Prostate gland (tissue), 2 donors: ENCODE measurements at regions not wholly inside any gene's neighbourhood (a gene's known extent, or its start where the extent isn't known, plus 50 kb on each side); places are given as distances from the start of the nearest gene placed in this dataset.

ENCODE experiments used
- DNase-seq: peaks from one replicate; pipeline ENCODE4 v3.0.0-alpha.2; 2019; ENCODE audit warnings: low spot score
- H3K27ac ChIP-seq, 2 donors: fragments of 200-600 bp; sonication (generic); 2 replicates each; pipeline ENCODE4 v1.5.1; 2017 to 2019
- H3K27me3 ChIP-seq: fragments of 200-600 bp; sonication (generic); replicated peaks from 2 replicates; pipeline ENCODE4 v1.5.1; 2019; ENCODE audit not compliant: insufficient read depth
- H3K36me3 ChIP-seq, 2 donors: fragments of 200-600 bp; sonication (generic); 1 replicate in 1 of 2; 2 replicates in 1 of 2; pipeline versions ENCODE4 v1.5.1 to v1.8.1; 2017 to 2019
- H3K4me1 ChIP-seq: fragments of 200-600 bp; sonication (generic); replicated peaks from 2 replicates; pipeline ENCODE4 v1.5.1; 2019
- H3K4me3 ChIP-seq, 2 donors: fragments of 200-600 bp; sonication (generic); 2 replicates each; pipeline ENCODE4 v1.5.1; 2017 to 2019
- H3K9me3 ChIP-seq: fragments of 200-600 bp; sonication (generic); 2 replicates; pipeline ENCODE4 v1.5.1; 2017
- CTCF ChIP-seq, 4 experiments: fragments of 200-600 bp in 2 of 4; fragments of 450-650 bp in 2 of 4; sonication (generic) in 2 of 4; IDR thresholded peaks; 1 replicate in 3 of 4; 2 replicates in 1 of 4; pipeline ENCODE4 v1.5.1; 2016 to 2019; ENCODE audit warnings: antibody characterized with exemption in 4 of 4, mild to moderate bottlenecking in 2 of 4, moderate library complexity in 2 of 4
- POLR2A ChIP-seq: fragments of 450-650 bp; IDR thresholded peaks from one replicate; pipeline ENCODE4 v1.6.1; 2016; ENCODE audit warnings: antibody characterized with exemption, mild to moderate bottlenecking
- POLR2AphosphoS5 ChIP-seq: sonication (generic); formaldehyde crosslinking; IDR thresholded peaks from one replicate; pipeline ENCODE4 v1.6.1; 2017; ENCODE audit warnings: antibody characterized with exemption
- WGBS: methylation state at CpG from one replicate; pipeline ENCODE4 v1.1.5; 2018; 5-methylcytosine and 5-hydroxymethylcytosine counted together
- intact Hi-C: fragments of 100-400 bp; cut with DNase I; formaldehyde crosslinking; loops from one replicate; pipeline ENCODE4 v1.14.2; 2022

- Histone ChIP-seq H3K36me3 (no peaks in the 10 kb centered on the region), H3K4me3 (no peak overlapping the region), H3K4me1 (no peaks in the 10 kb centered on the region), H3K9me3 (no peaks in the 10 kb centered on the region), H3K27me3 (no peaks in the 10 kb centered on the region), H3K27ac (no peak overlapping the region)
- DNase-seq: no peak
- TF ChIP-seq CTCF (IDR thresholded peaks at IDR 0.05): no peak
- no peak for TF ChIP-seq POLR2AphosphoS5
- no peak for TF ChIP-seq POLR2A
- intact Hi-C loops: no loop called here
- 94% methylated on average over 3 of the region's 3 CpGs for WGBS
These were observed 399.9 kb upstream of the ADAMTS5 start for GRCh38 chr21:27366646-27367235.

GRCh38 chr21:27366036-27366435 lies 399.1 kb upstream of the ADAMTS5 start:
- no peaks in the 10 kb centered on the region for H3K27me3 ChIP-seq
- H3K4me1 ChIP-seq: no peaks in the 10 kb centered on the region
- no peak for TF ChIP-seq POLR2A
- TF ChIP-seq CTCF (IDR thresholded peaks at IDR 0.05): no peak
- no peak for TF ChIP-seq POLR2AphosphoS5
- no peak overlapping the region for H3K27ac ChIP-seq
- intact Hi-C loops: no loop called here
- no peaks in the 10 kb centered on the region for H3K36me3 ChIP-seq
- no peak overlapping the region for H3K4me3 ChIP-seq
- no peaks in the 10 kb centered on the region for H3K9me3 ChIP-seq
- 97% methylated on average over 4 of the region's 4 CpGs for WGBS
- no peak for DNase-seq

- no peak for DNase-seq
- Histone ChIP-seq H3K4me3 (no peak overlapping the region), H3K27me3 (no peaks in the 10 kb centered on the region), H3K4me1 (no peaks in the 10 kb centered on the region), H3K36me3 (no peaks in the 10 kb centered on the region), H3K9me3 (no peaks in the 10 kb centered on the region), H3K27ac (no peak overlapping the region)
- no peak for TF ChIP-seq POLR2AphosphoS5
- no peak for TF ChIP-seq POLR2A
- TF ChIP-seq CTCF (IDR thresholded peaks at IDR 0.05): no peak
- intact Hi-C loops: no loop called here
These were observed 398.5 kb upstream of the ADAMTS5 start for GRCh38 chr21:27365394-27365793.

GRCh38 chr21:27363719-27364477 lies 397.0 kb upstream of the ADAMTS5 start:
- Histone ChIP-seq H3K27me3 (no peaks in the 10 kb centered on the region), H3K9me3 (no peaks in the 10 kb centered on the region), H3K4me3 (no peak overlapping the region), H3K4me1 (no peaks in the 10 kb centered on the region), H3K27ac (no peak overlapping the region), H3K36me3 (no peaks in the 10 kb centered on the region)
- no peak for DNase-seq
- TF ChIP-seq POLR2AphosphoS5 (no peak), POLR2A (no peak), CTCF (IDR thresholded peaks at IDR 0.05) (no peak)
- intact Hi-C loops: no loop called here
- WGBS: 91% methylated on average over 3 of the region's 3 CpGs

- H3K27me3 ChIP-seq: no peaks in the 10 kb centered on the region
- TF ChIP-seq POLR2AphosphoS5 (no peak), POLR2A (no peak), CTCF (IDR thresholded peaks at IDR 0.05) (no peak)
- no peaks in the 10 kb centered on the region for H3K4me1 ChIP-seq
- WGBS: 84% methylated on average over 1 of the region's 1 CpG
- H3K36me3 ChIP-seq: no peaks in the 10 kb centered on the region
- H3K27ac ChIP-seq: no peak overlapping the region
- intact Hi-C loops: no loop called here
- no peak overlapping the region for H3K4me3 ChIP-seq
- DNase-seq: no peak
- H3K9me3 ChIP-seq: no peaks in the 10 kb centered on the region
These were observed 395.4 kb upstream of the ADAMTS5 start for GRCh38 chr21:27362249-27362648.
